Sciatic nerve (tissue), 2 donors: ENCODE measurements at regions not wholly inside any gene's neighbourhood (a gene's known extent, or its start where the extent isn't known, plus 50 kb on each side); places are given as distances from the start of the nearest gene placed in this dataset.
"Not testable (repeated sequence)": the region's sequence is repeated elsewhere in the genome, so short reads cannot be mapped to it uniquely, and the experiment has no call there.

Experiments used
- ATAC-seq: fragments of 200-7000 bp; cut with Tn5 transposase; one replicate; pipeline ENCODE4 v1.9.1; 2020; ENCODE audit warnings: mild to moderate bottlenecking, moderate library complexity
- DNase-seq: peaks from one replicate; pipeline ENCODE4 v3.0.0-alpha.2; 2020; ENCODE audit warnings: low spot score
- intact Hi-C: fragments of 100-400 bp; cut with DNase I; formaldehyde crosslinking; loops from one replicate; pipeline ENCODE4 v1.14.2; 2022
- donor health status: DM: no; HTN: no; CAD: no.
- donor health status: DM: no; HTN: no; CAD: no.

DNA sequence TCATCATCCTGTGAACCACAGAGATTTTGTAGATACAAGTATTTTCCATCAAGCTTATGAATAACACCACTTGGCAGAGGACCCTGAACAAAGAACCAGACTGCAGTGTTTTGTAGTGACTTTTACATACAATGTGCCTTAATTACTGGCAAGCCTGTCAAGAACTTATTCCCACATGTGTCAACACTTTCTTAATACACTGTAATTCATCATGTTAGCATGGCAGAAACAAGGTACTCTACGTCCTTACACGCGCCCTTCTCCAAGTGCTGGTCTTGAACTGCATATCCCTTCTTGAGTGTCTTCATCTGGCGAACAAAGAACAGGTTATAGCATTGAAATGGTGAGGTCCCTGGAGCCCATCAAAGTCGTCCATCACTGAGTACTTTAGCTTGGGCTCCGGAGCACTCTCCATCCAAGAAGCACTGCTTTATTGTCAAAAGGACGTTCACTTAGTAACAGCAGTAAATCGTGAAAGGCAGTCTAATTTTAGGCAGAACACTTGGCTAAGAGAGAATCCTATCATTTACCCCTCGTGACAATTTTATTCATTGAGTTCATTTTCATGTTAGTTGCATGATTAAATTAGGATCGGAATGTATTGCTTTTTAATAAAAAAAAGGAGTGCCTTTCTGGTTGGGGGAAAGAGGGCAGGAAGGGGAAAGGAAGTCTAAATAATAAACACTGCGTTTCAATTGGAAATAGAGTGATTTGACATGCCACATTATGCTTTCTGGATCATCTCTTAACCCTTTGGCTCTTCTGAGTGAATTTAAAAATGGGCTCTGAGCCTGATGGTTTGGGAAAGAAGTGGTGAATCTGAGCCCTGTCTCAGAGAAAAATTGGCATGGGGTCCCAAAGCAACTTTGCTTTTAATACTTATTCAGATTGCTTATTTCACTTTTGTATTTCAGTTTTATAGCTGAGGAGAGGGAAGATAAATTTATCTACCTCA is 376.1 kb downstream of the DLEU7 start:
- intact Hi-C loops = no loop called here
- ATAC-seq = peak; percentile 36
- DNase-seq = no peak

- ATAC-seq (no peak), DNase-seq (no peak)
- intact Hi-C loops = no loop called here
Observed at GRCh38 chr13:50468849-50469669, 374.4 kb downstream of the DLEU7 start.

- ATAC-seq, DNase-seq, intact Hi-C loops: not testable (repeated sequence)
Observed at GRCh38 chr13:50473050-50473449, 370.4 kb downstream of the DLEU7 start.

GRCh38 chr13:50474088-50474662 is 369.3 kb downstream of the DLEU7 start:
- ATAC-seq (no peak), DNase-seq (no peak)
- intact Hi-C loops = no loop called here

DNA sequence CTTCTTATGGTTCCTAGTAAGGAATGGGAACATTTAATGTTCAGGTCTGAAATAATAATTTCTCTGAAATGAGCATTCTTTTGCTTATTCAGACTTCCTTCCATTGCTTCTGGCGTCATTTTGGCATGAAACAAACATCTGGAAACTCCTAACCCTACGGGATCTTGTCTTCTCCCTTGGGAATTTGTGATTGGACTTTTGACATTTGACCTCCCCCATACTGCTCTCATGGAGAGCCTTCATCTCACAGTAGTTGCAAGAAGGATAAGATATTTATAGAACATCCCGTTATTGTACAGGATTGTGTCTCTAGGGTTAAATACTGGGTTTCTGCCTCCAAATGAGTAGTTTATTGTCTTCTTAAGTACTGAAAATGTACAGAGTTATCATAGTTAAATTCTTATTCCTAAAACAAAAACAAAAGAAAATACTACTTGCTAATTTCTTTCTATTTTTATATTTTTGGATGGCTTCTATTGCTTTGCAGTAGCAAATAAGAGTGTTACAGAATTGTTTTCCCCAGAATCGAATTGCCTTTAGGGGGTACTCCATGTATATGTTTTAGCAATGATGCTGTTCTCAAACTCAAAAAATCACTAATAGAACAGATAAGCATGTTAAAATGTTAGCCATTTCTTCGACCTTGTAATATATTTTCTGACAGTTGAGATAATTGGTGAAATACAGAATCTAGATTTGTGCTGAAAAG is 366.8 kb downstream of the DLEU7 start:
- ATAC-seq = no peak
- DNase-seq = no peak
- intact Hi-C loops = no loop called here

DNA sequence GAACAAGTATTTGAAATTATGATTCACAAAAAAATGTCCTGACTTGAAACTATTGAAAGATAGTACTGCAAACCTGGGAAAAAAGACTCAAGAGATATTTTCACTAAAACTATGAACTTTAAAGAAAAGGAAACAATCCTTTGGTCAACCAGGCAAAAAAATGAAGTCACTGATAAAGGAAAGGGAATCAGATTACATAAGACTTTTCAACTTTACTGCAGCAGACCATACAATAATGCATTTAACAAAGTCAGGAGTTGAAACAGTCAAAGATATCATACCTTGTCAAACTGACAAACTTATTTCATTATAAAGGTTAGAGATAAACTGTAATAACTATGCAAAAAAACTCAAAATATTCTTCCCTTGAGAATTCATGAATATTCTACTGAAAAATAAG is 361.6 kb downstream of the DLEU7 start:
- ATAC-seq (no peak), DNase-seq (no peak)
- intact Hi-C loops = no loop called here

- DNase-seq (no peak), ATAC-seq (no peak)
- intact Hi-C loops = no loop called here
Observed at GRCh38 chr13:50483416-50483815, 360.1 kb downstream of the DLEU7 start.

DNA sequence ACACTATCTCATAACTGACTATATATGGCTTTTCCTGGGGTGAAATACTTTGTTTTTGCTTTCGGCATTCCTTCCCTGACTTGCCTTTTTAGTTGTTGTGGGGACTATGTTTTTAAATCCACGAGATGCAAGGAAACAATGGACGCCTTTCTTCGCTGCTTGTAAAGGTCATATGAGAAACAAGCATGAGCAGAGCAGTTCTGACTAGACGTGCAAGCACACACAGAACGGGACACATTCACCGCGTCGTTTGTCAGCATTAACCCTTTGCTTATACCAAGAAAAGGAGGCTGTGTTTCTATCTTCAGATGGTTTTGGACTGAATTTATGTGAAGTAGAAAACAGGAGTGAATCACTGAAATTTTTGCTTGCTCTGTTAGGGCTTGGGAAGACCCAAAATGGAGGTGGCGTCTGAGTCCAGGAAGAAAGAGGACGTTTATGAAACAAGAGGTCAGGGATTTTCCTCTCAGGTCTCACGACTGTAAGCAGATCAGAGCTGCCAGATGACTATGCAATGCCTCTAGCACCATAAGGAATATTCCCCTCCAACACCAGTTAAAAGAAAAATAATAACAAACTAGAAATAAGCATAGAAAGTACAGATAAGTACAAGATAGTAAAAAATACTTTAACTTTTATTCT is 358.9 kb downstream of the DLEU7 start:
- DNase-seq = no peak
- ATAC-seq = peak; percentile 74
- intact Hi-C loops = no loop called here

- DNase-seq = no peak
- ATAC-seq = peak; percentile 62
- intact Hi-C loops = no loop called here
Observed at GRCh38 chr13:50485979-50486935, 357.2 kb downstream of the DLEU7 start.

DNA sequence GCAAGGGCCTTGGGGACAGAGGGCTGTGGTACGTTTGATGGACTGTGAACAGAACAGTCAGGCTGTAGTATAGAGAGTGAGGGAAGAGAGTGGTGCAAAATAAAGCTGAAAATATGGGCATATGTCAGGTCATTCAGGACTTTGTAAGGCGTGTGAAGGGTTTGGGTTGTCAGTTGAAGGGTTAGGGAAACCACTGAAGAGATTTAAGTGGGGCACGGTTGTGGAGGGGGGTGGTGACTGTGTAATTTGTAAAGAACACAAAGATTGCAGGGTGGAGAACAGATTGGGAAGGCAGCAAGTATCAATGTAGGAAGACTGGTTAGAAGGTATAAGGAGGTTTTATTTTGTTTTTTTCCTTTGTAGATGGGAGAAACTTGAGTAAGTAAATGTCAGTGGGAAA is 349.8 kb downstream of the DLEU7 start:
- intact Hi-C loops = no loop called here
- DNase-seq = no peak
- ATAC-seq = no peak

- intact Hi-C loops = no loop called here
- no peak for DNase-seq
- no peak for ATAC-seq
Observed at GRCh38 chr13:50494138-50494537, 349.4 kb downstream of the DLEU7 start.

DNA sequence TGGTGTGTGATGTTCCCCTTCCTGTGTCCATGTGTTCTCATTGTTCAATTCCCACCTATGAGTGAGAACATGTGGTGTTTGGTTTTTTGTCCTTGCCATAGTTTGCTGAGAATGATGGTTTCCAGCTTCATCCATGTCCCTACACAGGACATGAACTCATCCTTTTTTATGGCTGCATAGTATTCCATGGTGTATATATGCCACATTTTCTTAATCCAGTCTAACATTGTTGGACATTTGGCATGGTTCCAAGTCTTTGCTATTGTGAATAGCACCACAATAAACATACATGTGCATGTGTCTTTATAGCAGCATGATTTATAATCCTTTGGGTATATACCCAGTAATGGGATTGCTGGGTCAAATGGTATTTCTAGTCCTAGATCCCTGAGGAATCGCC is 340.3 kb downstream of the DLEU7 start:
- ATAC-seq, DNase-seq, intact Hi-C loops: not testable (repeated sequence)

- intact Hi-C loops = no loop called here
- no peak for DNase-seq
- no peak for ATAC-seq
Observed at GRCh38 chr13:50509167-50509566, 334.3 kb downstream of the DLEU7 start.

DNA sequence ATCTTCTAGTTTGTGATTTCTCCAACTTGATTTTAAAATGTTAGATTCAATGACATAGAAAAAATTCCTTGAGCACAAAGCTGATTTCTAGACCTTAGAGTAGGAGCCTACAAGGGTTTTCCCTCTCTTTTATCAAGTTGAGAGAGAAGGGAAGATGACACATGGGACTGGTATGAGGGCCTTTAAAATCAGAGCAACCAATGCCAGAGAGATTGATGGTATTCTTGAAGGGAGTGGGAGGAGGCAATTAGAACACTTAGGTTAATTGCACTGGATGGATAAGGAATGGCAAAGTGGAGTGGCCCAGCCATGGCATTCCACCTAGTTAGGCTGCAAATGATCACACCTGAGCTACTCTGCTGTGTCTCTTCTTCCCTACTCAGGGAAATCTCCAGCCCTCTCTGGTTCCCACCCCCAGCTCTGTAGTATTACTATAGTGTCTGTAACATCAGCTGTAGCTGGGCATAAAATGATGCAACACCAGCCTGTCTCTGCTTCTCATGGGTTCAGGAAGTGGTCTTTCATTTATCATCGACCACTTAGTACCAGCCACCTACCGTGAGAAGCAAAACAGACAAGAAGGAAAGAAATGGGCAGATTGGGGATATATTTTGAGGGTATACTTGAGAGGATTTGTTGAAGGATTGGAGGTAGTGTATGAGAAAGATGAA is 333.6 kb downstream of the DLEU7 start:
- DNase-seq (no peak), ATAC-seq (no peak)
- intact Hi-C loops = no loop called here

GRCh38 chr13:50510885-50511545 is 332.5 kb downstream of the DLEU7 start:
- intact Hi-C loops, DNase-seq, ATAC-seq: not testable (repeated sequence)

GRCh38 chr13:50511877-50512341 is 331.6 kb downstream of the DLEU7 start:
- ATAC-seq (peak; percentile 71), DNase-seq (no peak)
- intact Hi-C loops = no loop called here
